ENCODE measurements at regions not wholly inside any gene's neighbourhood (a gene's known extent, or its start where the extent isn't known, plus 50 kb on each side); places are given as distances from the start of the nearest gene placed in this dataset.

- Histone ChIP-seq H3K27me3 (ENCODE audit: low read length) (no peaks in the 10 kb centered on the region), H3K79me2 (ENCODE audit: low read length) (no peaks in the 10 kb centered on the region), H3K9me3 (ENCODE audit: low read length) (no peaks in the 10 kb centered on the region), H4K20me1 (ENCODE audit: low read length) (no peaks in the 10 kb centered on the region), H3F3A (ENCODE audit: low read length, unreplicated experiment) (no peaks in the 10 kb centered on the region), H3K4me3 (ENCODE audit: low read length) (no peak overlapping the region), H3K9me2 (replicated peaks; ENCODE audit: low read length) (no peaks in the 10 kb centered on the region), H3K27ac (ENCODE audit: low read length) (no peak overlapping the region), H3K4me2 (ENCODE audit: low read length) (no peak overlapping the region), H2AFZ (ENCODE audit: low read length) (no peak overlapping the region), H3K4me1 (ENCODE audit: insufficient read depth, low read length) (no peaks in the 10 kb centered on the region), H3K36me3 (ENCODE audit: low read depth, low read length) (no peaks in the 10 kb centered on the region), H3K9ac (ENCODE audit: low read length) (no peak overlapping the region)
- ChIA-PET CTCF (no interaction called here), POLR2A (ENCODE audit: unreplicated experiment) (no interaction called here)
- no TSS peak for BruUV-seq (replicated peaks)
- intact Hi-C loops (cut with micrococcal nuclease), result no loop called here
- no peak for TF ChIP-seq EZH2phosphoT487 (IDR thresholded peaks at IDR 0.05; ENCODE audit: borderline replicate concordance, low read length)
- no peak for TF ChIP-seq EZH2 (IDR thresholded peaks at IDR 0.05; ENCODE audit: low read length, unreplicated experiment)
- TF ChIP-seq CTCF (conservative IDR thresholded peaks at IDR 0.05; ENCODE audit: low read depth, low read length), result no peak
- DNase-seq (no peak), ATAC-seq (no peak)
These were observed 1892.0 kb upstream of the IGFBP7 start for GRCh38 chr4:59002148-59002547.

GRCh38 chr4:59024257-59024656, 1914.1 kb upstream of the IGFBP7 start:
- no peak overlapping the region for H2AFZ ChIP-seq (ENCODE audit: low read length)
- no peaks in the 10 kb centered on the region for H3F3A ChIP-seq (ENCODE audit: low read length, unreplicated experiment)
- H3K27ac ChIP-seq (ENCODE audit: low read length), result no peak overlapping the region
- no TSS peak for BruUV-seq (replicated peaks)
- no peak overlapping the region for H3K4me3 ChIP-seq (ENCODE audit: low read length)
- no peak overlapping the region for H3K9ac ChIP-seq (ENCODE audit: low read length)
- CTCF ChIA-PET, result no interaction called here
- H4K20me1 ChIP-seq (ENCODE audit: low read length), result no peaks in the 10 kb centered on the region
- TF ChIP-seq EZH2 (IDR thresholded peaks at IDR 0.05; ENCODE audit: low read length, unreplicated experiment), result no peak
- POLR2A ChIA-PET (ENCODE audit: unreplicated experiment), result no interaction called here
- no peaks in the 10 kb centered on the region for H3K79me2 ChIP-seq (ENCODE audit: low read length)
- intact Hi-C loops (cut with micrococcal nuclease), result no loop called here
- DNase-seq (no peak), ATAC-seq (no peak)
- no peak overlapping the region for H3K4me2 ChIP-seq (ENCODE audit: low read length)
- H3K27me3 ChIP-seq (ENCODE audit: low read length), result no peaks in the 10 kb centered on the region
- no peaks in the 10 kb centered on the region for H3K9me2 ChIP-seq (replicated peaks; ENCODE audit: low read length)
- no peaks in the 10 kb centered on the region for H3K4me1 ChIP-seq (ENCODE audit: insufficient read depth, low read length)
- H3K9me3 ChIP-seq (ENCODE audit: low read length), result no peaks in the 10 kb centered on the region
- H3K36me3 ChIP-seq (ENCODE audit: low read depth, low read length), result no peaks in the 10 kb centered on the region

- no peak for DNase-seq
- Histone ChIP-seq H3K9me2 (replicated peaks; ENCODE audit: low read length) (0 out of 2 replicates have a peak, but pooled peaks cover 3% of the 10 kb centered on the region), H3K27me3 (ENCODE audit: low read length) (no peaks in the 10 kb centered on the region), H3K4me1 (ENCODE audit: insufficient read depth, low read length) (no peaks in the 10 kb centered on the region), H3K79me2 (ENCODE audit: low read length) (no peaks in the 10 kb centered on the region), H3K27ac (ENCODE audit: low read length) (no peak overlapping the region), H3K9me3 (ENCODE audit: low read length) (no peaks in the 10 kb centered on the region), H3K9ac (ENCODE audit: low read length) (no peak overlapping the region), H3K4me3 (ENCODE audit: low read length) (no peak overlapping the region), H3K36me3 (ENCODE audit: low read depth, low read length) (no peaks in the 10 kb centered on the region), H2AFZ (ENCODE audit: low read length) (no peak overlapping the region), H4K20me1 (ENCODE audit: low read length) (no peaks in the 10 kb centered on the region), H3K4me2 (ENCODE audit: low read length) (no peak overlapping the region), H3F3A (ENCODE audit: low read length, unreplicated experiment) (no peaks in the 10 kb centered on the region)
- intact Hi-C loops (cut with micrococcal nuclease), result no loop called here
- no peak for TF ChIP-seq CTCF (conservative IDR thresholded peaks at IDR 0.05; ENCODE audit: low read depth, low read length)
- TF ChIP-seq EZH2 (IDR thresholded peaks at IDR 0.05; ENCODE audit: low read length, unreplicated experiment), result no peak
- TF ChIP-seq EZH2phosphoT487 (IDR thresholded peaks at IDR 0.05; ENCODE audit: borderline replicate concordance, low read length), result no peak
- CTCF ChIA-PET, result no interaction called here
- no peak for ATAC-seq
- BruUV-seq (replicated peaks), result no TSS peak
- POLR2A ChIA-PET (ENCODE audit: unreplicated experiment), result no interaction called here
These were observed 1927.6 kb upstream of the IGFBP7 start for GRCh38 chr4:59037812-59038211.

All from PC-3 (cell line).